SJCRH30 (cell line): ENCODE measurements at regions not wholly inside any gene's neighbourhood (a gene's known extent, or its start where the extent isn't known, plus 50 kb on each side); places are given as distances from the start of the nearest gene placed in this dataset.

Experiments
- DNase-seq, 2 experiments: peaks; one replicate each; pipeline ENCODE4 v3.0.0-alpha.2; 2015 to 2020
- H3K27ac ChIP-seq: fragments of 250-450 bp; sonication (Bioruptor Pico); 2 replicates; pipeline ENCODE4 v1.5.1; 2020; ENCODE audit warnings: mild to moderate bottlenecking, moderate library complexity
- H3K27me3 ChIP-seq: fragments of 250-450 bp; sonication (Bioruptor Pico); 2 replicates; pipeline ENCODE4 v1.5.1; 2020; ENCODE audit warnings: mild to moderate bottlenecking, moderate library complexity
- H3K36me3 ChIP-seq: fragments of 250-450 bp; sonication (Bioruptor Pico); 2 replicates; pipeline ENCODE4 v1.5.1; 2020; ENCODE audit warnings: mild to moderate bottlenecking, moderate library complexity
- H3K4me1 ChIP-seq: fragments of 250-450 bp; sonication (Bioruptor Pico); 2 replicates; pipeline ENCODE4 v1.5.1; 2020; ENCODE audit warnings: mild to moderate bottlenecking, moderate library complexity
- H3K4me3 ChIP-seq: fragments of 250-450 bp; sonication (Bioruptor Pico); 2 replicates; pipeline ENCODE4 v1.5.1; 2020; ENCODE audit warnings: mild to moderate bottlenecking, moderate library complexity
- H3K9me3 ChIP-seq: fragments of 250-450 bp; sonication (Bioruptor Pico); replicated peaks from 2 replicates; pipeline ENCODE4 v1.5.1; 2020; ENCODE audit warnings: mild to moderate bottlenecking, moderate library complexity

GRCh38 chr13:107332188-107332587 lies 764.3 kb upstream of the ARGLU1 start:
- no peak for DNase-seq

GRCh38 chr13:107331359-107331758 lies 763.4 kb upstream of the ARGLU1 start:
- no peak overlapping the region for H3K4me3 ChIP-seq
- no peaks in the 10 kb centered on the region for H3K4me1 ChIP-seq
- H3K36me3 ChIP-seq, result no peaks in the 10 kb centered on the region
- no peaks in the 10 kb centered on the region for H3K9me3 ChIP-seq
- DNase-seq, result no peak
- H3K27ac ChIP-seq, result no peak overlapping the region
- no peaks in the 10 kb centered on the region for H3K27me3 ChIP-seq

More at GRCh38 chr13:107332188-107332587, 764.3 kb upstream of the ARGLU1 start:
- Histone ChIP-seq H3K36me3 (no peaks in the 10 kb centered on the region), H3K27me3 (no peaks in the 10 kb centered on the region), H3K9me3 (no peaks in the 10 kb centered on the region), H3K27ac (no peak overlapping the region), H3K4me3 (no peak overlapping the region), H3K4me1 (no peaks in the 10 kb centered on the region)

GRCh38 chr13:107330484-107330883 lies 762.5 kb upstream of the ARGLU1 start:
- H3K4me3 ChIP-seq, result no peak overlapping the region
- H3K9me3 ChIP-seq, result no peaks in the 10 kb centered on the region
- no peaks in the 10 kb centered on the region for H3K4me1 ChIP-seq
- DNase-seq, result no peak
- H3K27ac ChIP-seq, result no peak overlapping the region
- H3K27me3 ChIP-seq, result no peaks in the 10 kb centered on the region
- no peaks in the 10 kb centered on the region for H3K36me3 ChIP-seq

- H3K4me3 ChIP-seq, result no peak overlapping the region
- H3K4me1 ChIP-seq, result no peaks in the 10 kb centered on the region
- no peaks in the 10 kb centered on the region for H3K9me3 ChIP-seq
- no peak overlapping the region for H3K27ac ChIP-seq
- no peaks in the 10 kb centered on the region for H3K36me3 ChIP-seq
- DNase-seq, result no peak
- H3K27me3 ChIP-seq, result no peaks in the 10 kb centered on the region
Observed at GRCh38 chr13:107329991-107330390, 762.1 kb upstream of the ARGLU1 start.

GRCh38 chr13:107324416-107325204 lies 756.7 kb upstream of the ARGLU1 start:
- no peaks in the 10 kb centered on the region for H3K27me3 ChIP-seq
- H3K27ac ChIP-seq, result no peak overlapping the region
- H3K4me3 ChIP-seq, result no peak overlapping the region
- no peaks in the 10 kb centered on the region for H3K36me3 ChIP-seq
- H3K4me1 ChIP-seq, result no peaks in the 10 kb centered on the region
- DNase-seq, result no peak
- H3K9me3 ChIP-seq, result no peaks in the 10 kb centered on the region

GRCh38 chr13:107322228-107322627 lies 754.3 kb upstream of the ARGLU1 start:
- Histone ChIP-seq H3K27me3 (no peaks in the 10 kb centered on the region), H3K4me1 (no peaks in the 10 kb centered on the region), H3K27ac (no peak overlapping the region), H3K4me3 (no peak overlapping the region), H3K36me3 (no peaks in the 10 kb centered on the region), H3K9me3 (no peaks in the 10 kb centered on the region)
- no peak for DNase-seq

- H3K9me3 ChIP-seq, result no peaks in the 10 kb centered on the region
- H3K36me3 ChIP-seq, result no peaks in the 10 kb centered on the region
- no peak for DNase-seq
- H3K27me3 ChIP-seq, result no peaks in the 10 kb centered on the region
- no peak overlapping the region for H3K27ac ChIP-seq
- H3K4me1 ChIP-seq, result no peaks in the 10 kb centered on the region
- H3K4me3 ChIP-seq, result no peak overlapping the region
Observed at GRCh38 chr13:107305178-107305577, 737.2 kb upstream of the ARGLU1 start.

- no peaks in the 10 kb centered on the region for H3K36me3 ChIP-seq
- H3K27ac ChIP-seq, result no peak overlapping the region
- H3K9me3 ChIP-seq, result no peaks in the 10 kb centered on the region
- no peaks in the 10 kb centered on the region for H3K27me3 ChIP-seq
- no peak overlapping the region for H3K4me3 ChIP-seq
- DNase-seq, result peak in 1 of 2 experiments; percentile 3
- H3K4me1 ChIP-seq, result no peaks in the 10 kb centered on the region
Observed at GRCh38 chr13:107301724-107302374, 733.9 kb upstream of the ARGLU1 start.

GRCh38 chr13:107299717-107300116 lies 731.8 kb upstream of the ARGLU1 start:
- H3K4me1 ChIP-seq, result no peaks in the 10 kb centered on the region
- H3K4me3 ChIP-seq, result no peak overlapping the region
- no peak overlapping the region for H3K27ac ChIP-seq
- DNase-seq, result peak; percentile 3 to 31
- H3K27me3 ChIP-seq, result no peaks in the 10 kb centered on the region
- H3K9me3 ChIP-seq, result no peaks in the 10 kb centered on the region
- no peaks in the 10 kb centered on the region for H3K36me3 ChIP-seq

GRCh38 chr13:107296804-107297203 lies 728.9 kb upstream of the ARGLU1 start:
- DNase-seq, result no peak
- H3K4me3 ChIP-seq, result no peak overlapping the region
- no peaks in the 10 kb centered on the region for H3K27me3 ChIP-seq
- no peaks in the 10 kb centered on the region for H3K9me3 ChIP-seq
- no peaks in the 10 kb centered on the region for H3K4me1 ChIP-seq
- no peaks in the 10 kb centered on the region for H3K36me3 ChIP-seq
- H3K27ac ChIP-seq, result no peak overlapping the region

GRCh38 chr13:107295416-107296140 lies 727.6 kb upstream of the ARGLU1 start:
- H3K4me1 ChIP-seq, result no peaks in the 10 kb centered on the region
- no peak overlapping the region for H3K4me3 ChIP-seq
- H3K9me3 ChIP-seq, result no peaks in the 10 kb centered on the region
- no peaks in the 10 kb centered on the region for H3K27me3 ChIP-seq
- no peak for DNase-seq
- H3K27ac ChIP-seq, result no peak overlapping the region
- no peaks in the 10 kb centered on the region for H3K36me3 ChIP-seq

- Histone ChIP-seq H3K36me3 (no peaks in the 10 kb centered on the region), H3K4me1 (no peaks in the 10 kb centered on the region), H3K9me3 (no peaks in the 10 kb centered on the region), H3K27ac (no peak overlapping the region), H3K27me3 (no peaks in the 10 kb centered on the region), H3K4me3 (no peak overlapping the region)
- DNase-seq, result no peak
Observed at GRCh38 chr13:107293924-107294323, 726.0 kb upstream of the ARGLU1 start.

GRCh38 chr13:107291875-107292274 lies 723.9 kb upstream of the ARGLU1 start:
- H3K4me3 ChIP-seq, result no peak overlapping the region
- H3K27ac ChIP-seq, result no peak overlapping the region
- DNase-seq, result no peak
- H3K27me3 ChIP-seq, result no peaks in the 10 kb centered on the region
- no peaks in the 10 kb centered on the region for H3K9me3 ChIP-seq
- no peaks in the 10 kb centered on the region for H3K36me3 ChIP-seq
- H3K4me1 ChIP-seq, result no peaks in the 10 kb centered on the region

GRCh38 chr13:107289540-107289939 lies 721.6 kb upstream of the ARGLU1 start:
- H3K36me3 ChIP-seq, result no peaks in the 10 kb centered on the region
- DNase-seq, result no peak
- H3K4me1 ChIP-seq, result no peaks in the 10 kb centered on the region
- no peaks in the 10 kb centered on the region for H3K9me3 ChIP-seq
- H3K27me3 ChIP-seq, result no peaks in the 10 kb centered on the region
- no peak overlapping the region for H3K4me3 ChIP-seq
- no peak overlapping the region for H3K27ac ChIP-seq

GRCh38 chr13:107284173-107284572 lies 716.2 kb upstream of the ARGLU1 start:
- Histone ChIP-seq H3K27ac (no peak overlapping the region), H3K9me3 (no peaks in the 10 kb centered on the region), H3K36me3 (no peaks in the 10 kb centered on the region), H3K4me3 (no peak overlapping the region), H3K4me1 (no peaks in the 10 kb centered on the region), H3K27me3 (no peaks in the 10 kb centered on the region)
- DNase-seq, result no peak
